ENCODE measurements at regions not wholly inside any gene's neighbourhood (a gene's known extent, or its start where the extent isn't known, plus 50 kb on each side); places are given as distances from the start of the nearest gene placed in this dataset.

GRCh38 chr11:95331161-95331560 lies 100.2 kb upstream of the SESN3 start:
- no peak for TF ChIP-seq RCOR1 (IDR thresholded peaks at IDR 0.05; ENCODE audit: insufficient replicate concordance, low read length)
- TF ChIP-seq USF2 (IDR thresholded peaks at IDR 0.05; ENCODE audit: low read depth, low read length): no peak
- no peak for TF ChIP-seq POLR2A (IDR thresholded peaks at IDR 0.05; ENCODE audit: low read depth, low read length)
- TF ChIP-seq CTCF (conservative IDR thresholded peaks at IDR 0.05; ENCODE audit: low read depth, low read length): no peak

Data from IMR-90 (cell line).